ENCODE measurements at regions not wholly inside any gene's neighbourhood (a gene's known extent, or its start where the extent isn't known, plus 50 kb on each side); places are given as distances from the start of the nearest gene placed in this dataset.

GRCh38 chr5:93117751-93118531 is 463.1 kb downstream of the NR2F1-AS1 start:
- peak in 1 of 2 donors; percentile 65 for DNase-seq (ENCODE audit: low read depth in 2 of 2)

- no peak for DNase-seq (ENCODE audit: low read depth in 2 of 2)
Measured at GRCh38 chr5:93107805-93108520, 473.1 kb downstream of the NR2F1-AS1 start.

GRCh38 chr5:93107141-93107540 is 473.9 kb downstream of the NR2F1-AS1 start:
- DNase-seq (ENCODE audit: low read depth in 2 of 2) = no peak

- DNase-seq (ENCODE audit: low read depth in 2 of 2) = no peak
Measured at GRCh38 chr5:93101661-93102060, 479.4 kb downstream of the NR2F1-AS1 start.

- DNase-seq (ENCODE audit: low read depth in 2 of 2) = no peak
Measured at GRCh38 chr5:93100976-93101375, 480.0 kb downstream of the NR2F1-AS1 start.

- DNase-seq (ENCODE audit: low read depth in 2 of 2) = no peak
Measured at GRCh38 chr5:93100428-93100827, 480.6 kb downstream of the NR2F1-AS1 start.

- DNase-seq (ENCODE audit: low read depth in 2 of 2) = peak in 1 of 2 donors; percentile 23
Measured at GRCh38 chr5:93099902-93100347, 481.1 kb downstream of the NR2F1-AS1 start.

GRCh38 chr5:93096561-93096960 is 484.5 kb downstream of the NR2F1-AS1 start:
- no peak for DNase-seq (ENCODE audit: low read depth in 2 of 2)

GRCh38 chr5:93092349-93093105 is 488.5 kb downstream of the NR2F1-AS1 start:
- DNase-seq (ENCODE audit: low read depth in 2 of 2) = peak; percentile 60 to 77

GRCh38 chr5:93090698-93091097 is 490.3 kb downstream of the NR2F1-AS1 start:
- DNase-seq (ENCODE audit: low read depth in 2 of 2) = no peak

GRCh38 chr5:93088592-93089389 is 492.2 kb downstream of the NR2F1-AS1 start:
- no peak for DNase-seq (ENCODE audit: low read depth in 2 of 2)

GRCh38 chr5:93087326-93087725 is 493.7 kb downstream of the NR2F1-AS1 start:
- no peak for DNase-seq (ENCODE audit: low read depth in 2 of 2)

- no peak for DNase-seq (ENCODE audit: low read depth in 2 of 2)
Measured at GRCh38 chr5:93082981-93083380, 498.0 kb downstream of the NR2F1-AS1 start.

- DNase-seq (ENCODE audit: low read depth in 2 of 2) = peak in 1 of 2 donors; percentile 3
Measured at GRCh38 chr5:93079046-93079445, 502.0 kb downstream of the NR2F1-AS1 start.

GRCh38 chr5:93078082-93079038 is 502.7 kb downstream of the NR2F1-AS1 start:
- peak; percentile 96 to 99 for DNase-seq (ENCODE audit: low read depth in 2 of 2)

GRCh38 chr5:93076566-93076965 is 504.5 kb downstream of the NR2F1-AS1 start:
- DNase-seq (ENCODE audit: low read depth in 2 of 2) = no peak

- no peak for DNase-seq (ENCODE audit: low read depth in 2 of 2)
Measured at GRCh38 chr5:93076096-93076495, 504.9 kb downstream of the NR2F1-AS1 start.

GRCh38 chr5:93073547-93073946 is 507.5 kb downstream of the NR2F1-AS1 start:
- DNase-seq (ENCODE audit: low read depth in 2 of 2) = no peak

GRCh38 chr5:93072831-93073459 is 508.1 kb downstream of the NR2F1-AS1 start:
- peak in 1 of 2 donors; percentile 30 for DNase-seq (ENCODE audit: low read depth in 2 of 2)

- no peak for DNase-seq (ENCODE audit: low read depth in 2 of 2)
Measured at GRCh38 chr5:93071710-93072109, 509.3 kb downstream of the NR2F1-AS1 start.
